Thyroid gland (tissue), 4 donors: ENCODE measurements at regions not wholly inside any gene's neighbourhood (a gene's known extent, or its start where the extent isn't known, plus 50 kb on each side); places are given as distances from the start of the nearest gene placed in this dataset.

Experiments
- DNase-seq, 2 donors: peaks; one replicate each; pipeline ENCODE4 v3.0.0-alpha.2; 2019
- H3K27ac ChIP-seq, 3 donors: fragments of 200-600 bp; sonication (generic); 1 replicate in 2 of 3; 2 replicates in 1 of 3; pipeline ENCODE4 v1.5.1; 2016 to 2019; ENCODE audit warnings: mild to moderate bottlenecking in 1 of 3, moderate library complexity in 1 of 3
- H3K27me3 ChIP-seq: fragments of 200-600 bp; sonication (generic); one replicate; pipeline ENCODE4 v1.5.1; 2019
- H3K36me3 ChIP-seq, 2 donors: fragments of 200-600 bp; sonication (generic); one replicate each; pipeline ENCODE4 v1.5.1; 2016 to 2019
- H3K4me1 ChIP-seq, 2 donors: fragments of 200-600 bp; sonication (generic); one replicate each; pipeline ENCODE4 v1.5.1; 2017 to 2019
- H3K4me3 ChIP-seq, 3 donors: fragments of 200-600 bp; sonication (generic); replicated peaks in 1 of 3; 1 replicate in 2 of 3; 2 replicates in 1 of 3; pipeline ENCODE4 v1.5.1; 2016; ENCODE audit warnings: mild to moderate bottlenecking in 1 of 3
- H3K9me3 ChIP-seq: fragments of 200-600 bp; sonication (generic); one replicate; pipeline ENCODE4 v1.5.1; 2017
- POLR2A ChIP-seq, 2 donors: fragments of 450-650 bp; IDR thresholded peaks; one replicate each; pipeline ENCODE4 v1.6.1; 2017; ENCODE audit warnings: antibody characterized with exemption in 2 of 2, mild to moderate bottlenecking in 2 of 2, moderate library complexity in 1 of 2
- WGBS, 2 donors: methylation state at CpG; one replicate each; pipeline ENCODE4 v1.1.5; 2017; 5-methylcytosine and 5-hydroxymethylcytosine counted together
- intact Hi-C: fragments of 100-400 bp; cut with DNase I; formaldehyde crosslinking; loops from one replicate; pipeline ENCODE4 v1.15.1; 2023
- TF ChIP-seq, protein P1 (sequence below), 6 experiments: fragments of 200-600 bp in 3 of 6; fragments of 450-650 bp in 3 of 6; sonication (generic) in 3 of 6; IDR thresholded peaks; one replicate each; pipeline ENCODE4 v1.5.1; 2016 to 2019; ENCODE audit warnings: antibody characterized with exemption in 6 of 6, mild to moderate bottlenecking in 2 of 6, inconsistent platforms in 1 of 6, moderate library complexity in 1 of 6

DNA sequence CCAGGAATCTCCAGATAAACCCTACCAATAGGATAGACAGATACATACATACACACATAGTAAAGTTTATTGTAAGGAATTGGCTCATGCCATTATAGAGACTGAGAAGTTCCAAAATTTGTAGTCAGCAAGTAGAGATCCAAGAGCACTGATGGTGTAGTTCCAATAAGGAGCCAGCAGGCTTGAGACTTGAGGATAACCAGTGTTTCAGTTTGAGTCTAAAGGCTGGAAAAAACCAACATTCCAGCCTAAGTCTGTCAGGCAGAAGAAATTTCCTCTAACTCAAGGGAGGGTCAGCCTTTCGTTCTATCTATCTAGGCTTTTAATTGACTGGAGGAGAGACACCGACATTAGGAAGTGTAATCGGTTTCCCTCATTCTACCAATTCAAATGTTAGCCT lies 110.2 kb upstream of the TSHZ3 start:
- Histone ChIP-seq H3K4me3 (no peak overlapping the region), H3K9me3 (no peaks in the 10 kb centered on the region), H3K4me1 (no peaks in the 10 kb centered on the region), H3K27ac (no peak overlapping the region), H3K27me3 (no peaks in the 10 kb centered on the region), H3K36me3 (no peaks in the 10 kb centered on the region)
- WGBS, 2 donors: 95 to 96% methylated on average over 3 of the region's 3 CpGs
- TF ChIP-seq, protein P1, sequence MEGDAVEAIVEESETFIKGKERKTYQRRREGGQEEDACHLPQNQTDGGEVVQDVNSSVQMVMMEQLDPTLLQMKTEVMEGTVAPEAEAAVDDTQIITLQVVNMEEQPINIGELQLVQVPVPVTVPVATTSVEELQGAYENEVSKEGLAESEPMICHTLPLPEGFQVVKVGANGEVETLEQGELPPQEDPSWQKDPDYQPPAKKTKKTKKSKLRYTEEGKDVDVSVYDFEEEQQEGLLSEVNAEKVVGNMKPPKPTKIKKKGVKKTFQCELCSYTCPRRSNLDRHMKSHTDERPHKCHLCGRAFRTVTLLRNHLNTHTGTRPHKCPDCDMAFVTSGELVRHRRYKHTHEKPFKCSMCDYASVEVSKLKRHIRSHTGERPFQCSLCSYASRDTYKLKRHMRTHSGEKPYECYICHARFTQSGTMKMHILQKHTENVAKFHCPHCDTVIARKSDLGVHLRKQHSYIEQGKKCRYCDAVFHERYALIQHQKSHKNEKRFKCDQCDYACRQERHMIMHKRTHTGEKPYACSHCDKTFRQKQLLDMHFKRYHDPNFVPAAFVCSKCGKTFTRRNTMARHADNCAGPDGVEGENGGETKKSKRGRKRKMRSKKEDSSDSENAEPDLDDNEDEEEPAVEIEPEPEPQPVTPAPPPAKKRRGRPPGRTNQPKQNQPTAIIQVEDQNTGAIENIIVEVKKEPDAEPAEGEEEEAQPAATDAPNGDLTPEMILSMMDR (IDR thresholded peaks at IDR 0.05): no peak
- no peak for TF ChIP-seq POLR2A (IDR thresholded peaks at IDR 0.05)
- intact Hi-C loops: no loop called here
- DNase-seq: no peak

DNA sequence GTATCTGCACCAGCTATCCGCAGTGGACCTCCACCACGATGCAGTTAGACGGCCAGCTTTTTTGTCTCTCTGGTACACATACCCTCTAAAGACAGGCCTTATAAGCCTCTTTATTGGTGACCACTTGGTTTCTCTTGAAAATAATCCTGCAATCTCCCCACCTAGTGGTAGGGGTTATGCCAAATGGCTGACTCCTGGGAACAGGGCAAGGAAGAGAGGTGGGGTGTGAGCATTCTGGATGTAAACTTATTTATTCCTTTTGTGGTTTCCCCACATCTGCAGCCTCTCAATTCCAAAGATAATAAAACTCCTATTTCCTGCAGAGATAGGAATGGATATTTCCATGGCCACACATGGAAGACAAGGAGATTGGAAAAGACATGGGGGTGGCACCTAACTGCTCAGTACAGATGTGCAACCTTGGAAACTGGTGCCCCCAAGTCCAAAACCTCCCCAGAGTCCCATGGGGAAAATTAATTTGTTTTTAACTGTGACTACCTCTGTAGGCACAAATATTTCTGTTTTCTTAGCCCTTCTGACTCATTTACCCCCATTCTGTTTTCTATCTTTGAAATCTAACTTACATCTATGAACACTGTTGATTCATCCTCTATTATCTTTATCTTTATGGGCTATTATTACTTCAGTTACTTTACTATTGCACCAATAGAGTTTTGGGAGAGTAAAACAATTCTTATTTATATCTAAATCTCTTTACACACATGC lies 112.7 kb upstream of the TSHZ3 start:
- Histone ChIP-seq H3K9me3 (no peaks in the 10 kb centered on the region), H3K4me1 (no peaks in the 10 kb centered on the region), H3K36me3 (no peaks in the 10 kb centered on the region), H3K4me3 (no peak overlapping the region), H3K27me3 (no peaks in the 10 kb centered on the region), H3K27ac (no peak overlapping the region)
- no peak for DNase-seq
- intact Hi-C loops: no loop called here
- TF ChIP-seq, protein P1 (IDR thresholded peaks at IDR 0.05): peak in 1 of 6 experiments; percentile 1
- no peak for TF ChIP-seq POLR2A (IDR thresholded peaks at IDR 0.05)
- WGBS, 2 donors: 97% methylated on average over 3 of the region's 3 CpGs

- H3K27me3 ChIP-seq: no peaks in the 10 kb centered on the region
- H3K27ac ChIP-seq: no peak overlapping the region
- no peaks in the 10 kb centered on the region for H3K9me3 ChIP-seq
- H3K4me3 ChIP-seq: no peak overlapping the region
- no peak for TF ChIP-seq POLR2A (IDR thresholded peaks at IDR 0.05)
- TF ChIP-seq, protein P1 (IDR thresholded peaks at IDR 0.05): no peak
- H3K36me3 ChIP-seq: no peaks in the 10 kb centered on the region
- no peak for DNase-seq
- 83 to 84% methylated on average over 10 of the region's 10 CpGs for WGBS, 2 donors
- H3K4me1 ChIP-seq: no peaks in the 10 kb centered on the region
- intact Hi-C loops: no loop called here
Measured at GRCh38 chr19:31470229-31470939, 121.1 kb upstream of the TSHZ3 start.

DNA sequence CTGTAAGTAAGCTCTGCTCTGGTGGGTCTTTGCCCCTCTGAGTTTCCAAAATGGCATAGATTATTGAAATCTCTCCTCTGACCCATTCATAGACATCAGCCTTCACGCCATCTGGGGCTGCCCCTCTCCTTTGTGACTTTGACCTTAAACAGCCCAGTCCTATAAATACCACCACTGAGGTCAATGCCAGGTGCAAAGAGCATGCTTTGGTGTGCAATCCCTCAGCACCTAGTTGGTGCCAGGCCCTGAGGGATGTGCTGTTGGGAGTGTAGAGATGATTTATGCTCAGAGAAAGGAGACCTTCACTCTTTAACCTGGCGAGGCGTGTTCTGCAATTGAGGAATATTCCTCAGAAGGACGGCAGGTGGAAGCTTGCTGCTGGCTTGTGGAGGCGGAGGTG lies 121.7 kb upstream of the TSHZ3 start:
- intact Hi-C loops: no loop called here
- no peak for DNase-seq
- WGBS, 2 donors: 90 to 93% methylated on average over 5 of the region's 5 CpGs
- Histone ChIP-seq H3K27me3 (no peaks in the 10 kb centered on the region), H3K36me3 (no peaks in the 10 kb centered on the region), H3K27ac (no peak overlapping the region), H3K4me1 (no peaks in the 10 kb centered on the region), H3K9me3 (no peaks in the 10 kb centered on the region), H3K4me3 (no peak overlapping the region)
- no peak for TF ChIP-seq POLR2A (IDR thresholded peaks at IDR 0.05)
- TF ChIP-seq, protein P1 (IDR thresholded peaks at IDR 0.05): no peak

GRCh38 chr19:31478241-31478640 lies 129.0 kb upstream of the TSHZ3 start:
- intact Hi-C loops: no loop called here

More at GRCh38 chr19:31478241-31478640, 129.0 kb upstream of the TSHZ3 start:
- H3K4me3 ChIP-seq: no peak overlapping the region
- H3K4me1 ChIP-seq: no peaks in the 10 kb centered on the region
- no peaks in the 10 kb centered on the region for H3K27me3 ChIP-seq
- H3K36me3 ChIP-seq: no peaks in the 10 kb centered on the region
- TF ChIP-seq POLR2A (IDR thresholded peaks at IDR 0.05): no peak
- TF ChIP-seq, protein P1 (IDR thresholded peaks at IDR 0.05): no peak
- H3K9me3 ChIP-seq: no peaks in the 10 kb centered on the region
- H3K27ac ChIP-seq: no peak overlapping the region
- no peak for DNase-seq
- 76 to 79% methylated on average over 5 of the region's 5 CpGs for WGBS, 2 donors
